ENCODE measurements at regions not wholly inside any gene's neighbourhood (a gene's known extent, or its start where the extent isn't known, plus 50 kb on each side); places are given as distances from the start of the nearest gene placed in this dataset.

GRCh38 chr7:69412331-69413146 is 185.7 kb upstream of the AUTS2 start:
- H3K27ac ChIP-seq (ENCODE audit: low read depth in 2 of 2, low read length in 2 of 2) = no peak overlapping the region
- TF ChIP-seq CTCF (IDR thresholded peaks at IDR 0.05; ENCODE audit: borderline replicate concordance, extremely low read depth, insufficient read depth) = no peak
- intact Hi-C loops (cut with DNase I) = no loop called here
- H3K4me1 ChIP-seq (ENCODE audit: control insufficient read depth in 2 of 3, insufficient read depth in 2 of 3, low read depth in 1 of 3, low read length in 3 of 3) = no peaks in the 10 kb centered on the region
- no peaks in the 10 kb centered on the region for H3K36me3 ChIP-seq (ENCODE audit: control insufficient read depth in 2 of 3, insufficient read depth in 3 of 3, low read length in 3 of 3)
- DNase-seq (peak in 3 of 5 donors; percentile 34 to 79 (median 45)), FAIRE-seq (no peak)
- no peaks in the 10 kb centered on the region for H3K27me3 ChIP-seq (ENCODE audit: control insufficient read depth, insufficient read depth, low read length)
- H3K9ac ChIP-seq (ENCODE audit: low read length in 3 of 3) = no peak overlapping the region
- no peak overlapping the region for H3K4me3 ChIP-seq (ENCODE audit: low read length in 3 of 3)
- no peaks in the 10 kb centered on the region for H3K9me3 ChIP-seq (ENCODE audit: control insufficient read depth in 2 of 3, insufficient read depth in 1 of 3, low read length in 3 of 3)

- H3K27ac ChIP-seq (ENCODE audit: low read depth in 2 of 2, low read length in 2 of 2) = no peak overlapping the region
- no peak overlapping the region for H3K9ac ChIP-seq (ENCODE audit: low read length in 3 of 3)
- H3K4me3 ChIP-seq (ENCODE audit: low read length in 3 of 3) = no peak overlapping the region
- intact Hi-C loops (cut with DNase I) = no loop called here
- FAIRE-seq (no peak), DNase-seq (no peak)
- H3K36me3 ChIP-seq (ENCODE audit: control insufficient read depth in 2 of 3, insufficient read depth in 3 of 3, low read length in 3 of 3) = no peaks in the 10 kb centered on the region
- TF ChIP-seq CTCF (IDR thresholded peaks at IDR 0.05; ENCODE audit: borderline replicate concordance, extremely low read depth, insufficient read depth) = no peak
- no peaks in the 10 kb centered on the region for H3K4me1 ChIP-seq (ENCODE audit: control insufficient read depth in 2 of 3, insufficient read depth in 2 of 3, low read depth in 1 of 3, low read length in 3 of 3)
- no peaks in the 10 kb centered on the region for H3K27me3 ChIP-seq (ENCODE audit: control insufficient read depth, insufficient read depth, low read length)
- no peaks in the 10 kb centered on the region for H3K9me3 ChIP-seq (ENCODE audit: control insufficient read depth in 2 of 3, insufficient read depth in 1 of 3, low read length in 3 of 3)
Measured at GRCh38 chr7:69414555-69414954, 183.7 kb upstream of the AUTS2 start.

GRCh38 chr7:69418869-69419670 is 179.2 kb upstream of the AUTS2 start:
- Histone ChIP-seq H3K9ac (ENCODE audit: low read length in 3 of 3) (no peak overlapping the region), H3K27ac (ENCODE audit: low read depth in 2 of 2, low read length in 2 of 2) (no peak overlapping the region), H3K4me3 (ENCODE audit: low read length in 3 of 3) (no peak overlapping the region), H3K9me3 (ENCODE audit: control insufficient read depth in 2 of 3, insufficient read depth in 1 of 3, low read length in 3 of 3) (no peaks in the 10 kb centered on the region), H3K36me3 (ENCODE audit: control insufficient read depth in 2 of 3, insufficient read depth in 3 of 3, low read length in 3 of 3) (no peaks in the 10 kb centered on the region), H3K4me1 (ENCODE audit: control insufficient read depth in 2 of 3, insufficient read depth in 2 of 3, low read depth in 1 of 3, low read length in 3 of 3) (no peaks in the 10 kb centered on the region), H3K27me3 (ENCODE audit: control insufficient read depth, insufficient read depth, low read length) (no peaks in the 10 kb centered on the region)
- no peak for FAIRE-seq
- intact Hi-C loops (cut with DNase I) = no loop called here
- TF ChIP-seq CTCF (IDR thresholded peaks at IDR 0.05; ENCODE audit: borderline replicate concordance, extremely low read depth, insufficient read depth) = no peak
- no peak for DNase-seq

Data from kidney (tissue), 13 donors.